ENCODE measurements at regions not wholly inside any gene's neighbourhood (a gene's known extent, or its start where the extent isn't known, plus 50 kb on each side); places are given as distances from the start of the nearest gene placed in this dataset.

- no peak for DNase-seq
Measured at GRCh38 chr14:28407031-28407825, 359.4 kb upstream of the FOXG1 start.

GRCh38 chr14:28407996-28408395, 358.6 kb upstream of the FOXG1 start:
- no peak for DNase-seq

- no peak for DNase-seq
Measured at GRCh38 chr14:28412077-28412476, 354.5 kb upstream of the FOXG1 start.

GRCh38 chr14:28426960-28427359, 339.6 kb upstream of the FOXG1 start:
- DNase-seq: no peak

- no peak for DNase-seq
Measured at GRCh38 chr14:28436821-28437220, 329.8 kb upstream of the FOXG1 start.

- no peak for DNase-seq
Measured at GRCh38 chr14:28461389-28461788, 305.2 kb upstream of the FOXG1 start.

- no peak for DNase-seq
Measured at GRCh38 chr14:28467611-28468010, 299.0 kb upstream of the FOXG1 start.

GRCh38 chr14:28468191-28469151, 298.1 kb upstream of the FOXG1 start:
- no peak for DNase-seq

- no peak for DNase-seq
Measured at GRCh38 chr14:28482251-28483040, 284.1 kb upstream of the FOXG1 start.

GRCh38 chr14:28483506-28483905, 283.1 kb upstream of the FOXG1 start:
- DNase-seq: no peak

GRCh38 chr14:28488684-28489083, 277.9 kb upstream of the FOXG1 start:
- no peak for DNase-seq

- DNase-seq: no peak
Measured at GRCh38 chr14:28493516-28493915, 273.1 kb upstream of the FOXG1 start.

- no peak for DNase-seq
Measured at GRCh38 chr14:28494196-28494595, 272.4 kb upstream of the FOXG1 start.

- no peak for DNase-seq
Measured at GRCh38 chr14:28496364-28496763, 270.2 kb upstream of the FOXG1 start.

- no peak for DNase-seq
Measured at GRCh38 chr14:28502517-28502916, 264.1 kb upstream of the FOXG1 start.

GRCh38 chr14:28515571-28515970, 251.0 kb upstream of the FOXG1 start:
- no peak for DNase-seq

- DNase-seq: no peak
Measured at GRCh38 chr14:28536889-28537288, 229.7 kb upstream of the FOXG1 start.

GRCh38 chr14:28542040-28542439, 224.5 kb upstream of the FOXG1 start:
- DNase-seq: no peak

GRCh38 chr14:28565345-28565744, 201.2 kb upstream of the FOXG1 start:
- DNase-seq: no peak

- DNase-seq: no peak
Measured at GRCh38 chr14:28570391-28570790, 196.2 kb upstream of the FOXG1 start.

- DNase-seq: no peak
Measured at GRCh38 chr14:28571636-28572035, 195.0 kb upstream of the FOXG1 start.

- no peak for DNase-seq
Measured at GRCh38 chr14:28576523-28576922, 190.1 kb upstream of the FOXG1 start.

- DNase-seq: no peak
Measured at GRCh38 chr14:28577187-28577586, 189.4 kb upstream of the FOXG1 start.

Measured in stimulated activated CD4-positive, alpha-beta T cell treated with anti-CD3 and anti-CD28 coated beads, Interleukin-15, amount 100 ng/mL, for 24 hours (primary cell).